GM20000 (cell line): ENCODE measurements at regions not wholly inside any gene's neighbourhood (a gene's known extent, or its start where the extent isn't known, plus 50 kb on each side); places are given as distances from the start of the nearest gene placed in this dataset.

Source experiments
- DNase-seq: peaks from one replicate; pipeline ENCODE4 v3.0.0; 2012; ENCODE audit warnings: low spot score
- TF ChIP-seq, protein P1 (sequence below): IDR thresholded peaks from 2 replicates; pipeline ENCODE4 v1.5.1; 2012; ENCODE audit warnings: mild to moderate bottlenecking, control low read depth; ENCODE audit errors: extremely low read depth, missing control alignments

DNA sequence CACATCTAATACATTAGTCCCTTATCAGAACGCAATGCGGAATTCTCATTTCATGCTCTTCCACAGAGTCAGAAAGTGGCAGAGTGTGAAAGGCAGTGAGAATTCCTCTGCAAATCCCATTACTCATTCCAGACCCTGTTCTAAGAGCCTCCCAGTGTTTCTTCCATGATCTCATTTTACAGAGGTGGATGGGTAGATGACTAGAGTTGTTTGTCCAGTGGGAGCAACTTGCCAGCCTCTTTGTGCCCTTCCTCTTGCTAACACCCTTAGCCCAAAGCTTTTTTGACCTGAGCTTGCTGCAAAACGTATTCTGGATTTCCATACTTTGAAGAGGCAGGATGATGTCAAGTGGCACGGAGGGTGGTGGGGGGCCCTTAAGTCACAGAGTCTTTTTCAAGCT is 467.7 kb upstream of the RGPD4 start:
- no peak for DNase-seq
- TF ChIP-seq, protein P1, sequence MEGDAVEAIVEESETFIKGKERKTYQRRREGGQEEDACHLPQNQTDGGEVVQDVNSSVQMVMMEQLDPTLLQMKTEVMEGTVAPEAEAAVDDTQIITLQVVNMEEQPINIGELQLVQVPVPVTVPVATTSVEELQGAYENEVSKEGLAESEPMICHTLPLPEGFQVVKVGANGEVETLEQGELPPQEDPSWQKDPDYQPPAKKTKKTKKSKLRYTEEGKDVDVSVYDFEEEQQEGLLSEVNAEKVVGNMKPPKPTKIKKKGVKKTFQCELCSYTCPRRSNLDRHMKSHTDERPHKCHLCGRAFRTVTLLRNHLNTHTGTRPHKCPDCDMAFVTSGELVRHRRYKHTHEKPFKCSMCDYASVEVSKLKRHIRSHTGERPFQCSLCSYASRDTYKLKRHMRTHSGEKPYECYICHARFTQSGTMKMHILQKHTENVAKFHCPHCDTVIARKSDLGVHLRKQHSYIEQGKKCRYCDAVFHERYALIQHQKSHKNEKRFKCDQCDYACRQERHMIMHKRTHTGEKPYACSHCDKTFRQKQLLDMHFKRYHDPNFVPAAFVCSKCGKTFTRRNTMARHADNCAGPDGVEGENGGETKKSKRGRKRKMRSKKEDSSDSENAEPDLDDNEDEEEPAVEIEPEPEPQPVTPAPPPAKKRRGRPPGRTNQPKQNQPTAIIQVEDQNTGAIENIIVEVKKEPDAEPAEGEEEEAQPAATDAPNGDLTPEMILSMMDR, result no peak

DNA sequence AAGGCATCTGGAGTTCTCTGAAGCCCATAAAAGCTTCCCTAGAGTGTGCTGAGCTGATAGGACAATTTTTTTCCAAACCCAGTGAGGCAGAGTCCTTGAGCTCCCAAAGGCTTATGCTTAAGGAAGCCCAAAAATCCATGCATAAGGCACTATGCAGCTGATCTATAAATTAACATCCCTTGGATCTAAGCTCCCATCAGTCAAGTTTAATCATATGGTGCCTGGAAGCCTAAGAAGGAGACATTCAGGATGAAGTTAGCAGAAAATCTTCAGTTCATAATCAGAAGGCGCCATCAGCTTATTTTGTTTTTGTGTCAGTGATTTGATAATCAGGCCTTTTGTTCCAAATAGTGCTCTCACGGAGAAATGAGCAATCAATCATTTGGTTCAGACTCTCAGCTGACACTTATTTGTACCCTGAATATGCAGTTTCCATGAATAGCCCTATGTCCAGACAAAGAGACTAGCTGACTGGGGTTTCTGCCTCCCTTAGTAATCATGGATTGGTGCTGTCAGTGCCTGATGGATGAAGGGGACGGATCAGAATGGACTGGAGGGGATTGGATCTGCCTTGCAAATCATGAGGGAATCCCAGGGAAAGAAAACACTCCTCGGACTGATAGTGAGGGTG is 464.8 kb upstream of the RGPD4 start:
- no peak for DNase-seq
- TF ChIP-seq, protein P1, result no peak

DNA sequence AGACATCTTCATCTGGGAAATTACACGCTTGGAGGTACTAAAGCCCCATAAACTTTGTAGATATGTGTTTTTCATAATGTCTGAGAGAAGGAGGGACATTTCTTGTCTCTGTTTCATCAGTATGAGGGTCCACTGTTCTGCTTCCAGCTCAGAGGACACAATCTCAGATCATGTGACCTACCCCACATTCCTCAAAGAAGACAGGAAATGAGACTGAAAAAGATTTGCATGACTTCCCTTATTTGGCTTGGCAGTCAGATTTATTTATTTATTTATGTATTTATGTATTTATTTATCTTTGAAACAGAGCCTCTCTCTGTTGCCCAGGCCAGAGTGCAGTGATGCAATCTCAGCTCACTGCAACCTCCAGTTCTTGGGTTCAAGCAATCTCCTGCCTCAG is 463.7 kb upstream of the RGPD4 start:
- DNase-seq, result no peak
- TF ChIP-seq, protein P1, result no peak

DNA sequence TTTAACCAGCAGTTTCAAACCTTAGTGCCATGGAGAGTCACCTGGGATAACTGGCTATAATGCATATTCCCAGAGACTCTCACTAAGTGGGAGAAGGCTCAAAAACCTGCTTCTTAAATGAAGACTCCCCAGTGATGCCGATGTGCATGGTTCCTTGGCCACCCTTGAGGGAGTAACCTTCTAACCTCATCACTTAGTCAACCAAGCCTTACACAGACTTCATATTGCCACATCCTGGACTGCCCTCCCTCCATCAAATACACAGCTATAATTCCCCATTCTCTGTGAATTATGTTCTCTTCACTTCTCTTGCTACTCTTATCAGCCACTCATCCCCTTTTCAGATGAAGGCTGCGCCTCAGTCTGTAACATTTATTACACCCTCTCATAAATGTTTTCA is 462.9 kb upstream of the RGPD4 start:
- no peak for DNase-seq
- TF ChIP-seq, protein P1, result no peak

DNA sequence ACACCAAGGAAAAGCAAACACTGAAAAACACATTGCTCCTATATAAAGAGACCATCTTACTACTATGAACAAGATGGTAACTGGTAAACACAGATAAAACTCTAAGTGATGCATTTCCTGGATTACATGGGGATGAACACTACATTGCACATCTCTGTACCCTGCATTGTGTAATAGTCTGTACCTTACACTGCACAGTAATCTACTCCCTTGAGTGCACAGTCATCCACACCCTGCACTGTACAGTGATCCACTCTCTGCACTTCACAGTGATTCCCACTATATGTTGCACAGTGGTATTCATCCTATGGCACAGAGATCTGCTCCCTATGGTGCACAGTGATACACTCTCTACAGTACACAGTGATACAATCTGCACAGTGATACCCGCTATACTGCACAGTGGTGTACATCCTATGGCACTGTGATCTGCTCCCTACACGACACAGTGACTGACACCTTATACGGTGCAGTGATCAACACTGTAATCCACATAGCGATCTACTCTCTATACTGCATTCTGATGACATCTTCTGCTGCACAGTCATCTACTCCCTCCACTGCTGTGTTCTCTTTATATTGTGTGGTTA is 462.2 kb upstream of the RGPD4 start:
- no peak for DNase-seq
- TF ChIP-seq, protein P1, result no peak

DNA sequence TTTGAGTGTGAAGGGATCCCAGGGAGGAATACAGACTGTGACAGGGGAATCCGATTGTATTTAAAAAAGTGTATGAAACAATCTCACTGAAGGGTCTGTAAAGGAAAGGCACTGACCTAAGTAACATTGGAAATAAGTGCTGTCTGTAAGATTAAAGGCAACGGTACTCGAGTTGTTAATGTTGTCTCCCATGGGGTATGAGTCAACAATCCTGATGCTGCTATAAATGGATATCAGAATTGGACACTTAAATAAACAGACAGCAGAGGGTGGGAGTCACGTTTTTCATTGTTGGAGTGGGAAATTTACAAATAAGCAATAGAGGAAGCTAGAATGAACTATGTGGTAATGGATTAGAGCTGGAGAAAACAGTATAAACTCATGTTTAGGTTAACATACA is 452.4 kb upstream of the RGPD4 start:
- DNase-seq, result no peak
- TF ChIP-seq, protein P1, result no peak

DNA sequence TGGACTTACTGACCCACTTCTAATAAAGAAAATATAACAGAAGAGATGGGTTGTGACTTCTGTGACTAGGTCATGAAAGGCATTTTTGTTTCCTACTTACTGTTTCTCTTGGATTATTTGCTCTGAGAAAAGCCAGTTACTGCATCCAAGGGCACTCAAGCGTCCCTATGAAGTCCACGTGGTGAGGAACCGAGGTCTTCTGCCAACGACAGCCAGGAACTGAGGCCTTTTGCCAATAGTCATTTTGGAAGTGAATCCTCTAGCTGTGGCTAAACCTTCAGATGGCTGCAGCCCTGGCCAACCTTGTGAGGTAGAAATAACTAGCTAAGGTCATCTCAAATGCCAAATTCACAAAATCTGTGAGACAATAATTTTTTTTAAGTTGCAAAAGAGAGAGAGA is 449.8 kb upstream of the RGPD4 start:
- TF ChIP-seq, protein P1, result no peak
- DNase-seq, result no peak
